GM11168 (cell line): ENCODE measurements at regions not wholly inside any gene's neighbourhood (a gene's known extent, or its start where the extent isn't known, plus 50 kb on each side); places are given as distances from the start of the nearest gene placed in this dataset.
"Not testable (repeated sequence)": the region's sequence is repeated elsewhere in the genome, so short reads cannot be mapped to it uniquely, and the experiment has no call there.

ENCODE experiments used
- in situ Hi-C: fragments of 300-500 bp; cut with MboI; formaldehyde crosslinking; loops from one replicate; pipeline ENCODE4 v1.12.0; 2022; ENCODE audit warnings: low sequenced_read_pairs; ENCODE audit not compliant: unreplicated experiment

DNA sequence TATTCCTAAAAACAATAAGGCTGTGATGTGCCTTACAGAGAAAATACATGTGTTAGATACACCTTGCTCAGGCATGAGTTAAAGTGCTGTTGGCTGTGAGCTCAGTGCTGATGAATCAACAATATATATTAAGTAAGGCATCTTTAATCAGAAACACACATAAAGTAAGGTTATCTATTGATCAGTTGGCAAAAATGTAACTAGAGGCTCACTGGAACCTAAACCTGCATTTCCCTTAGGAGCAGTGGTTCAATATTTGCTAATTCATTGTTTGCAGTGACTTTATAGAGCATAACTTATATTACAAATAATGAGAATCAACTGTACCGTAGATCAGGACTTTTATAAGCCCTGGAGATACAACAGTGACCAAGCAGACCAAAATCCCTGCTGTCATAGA, 77.0 kb upstream of the CYP1B1 start:
- in situ Hi-C loops: no loop called here

DNA sequence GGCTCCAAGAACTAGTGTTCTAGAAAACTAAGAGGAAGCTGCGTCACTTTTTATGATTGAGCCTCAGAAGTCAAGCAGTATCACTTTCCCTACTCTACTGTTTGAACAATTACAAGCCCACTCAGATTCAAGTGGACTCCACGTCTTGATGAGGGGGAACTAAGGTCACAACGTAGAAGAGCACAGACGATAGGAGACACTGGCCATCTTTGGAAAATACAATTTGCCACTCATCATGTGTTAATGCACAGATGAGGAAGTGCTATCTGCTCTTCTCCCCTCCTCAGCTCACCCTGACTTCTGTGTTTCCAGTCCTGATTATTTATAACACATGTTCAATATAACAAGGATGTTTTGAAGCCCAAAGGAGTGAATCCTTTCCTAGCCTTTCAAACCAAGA, 76.1 kb upstream of the CYP1B1 start:
- in situ Hi-C loops: no loop called here

DNA sequence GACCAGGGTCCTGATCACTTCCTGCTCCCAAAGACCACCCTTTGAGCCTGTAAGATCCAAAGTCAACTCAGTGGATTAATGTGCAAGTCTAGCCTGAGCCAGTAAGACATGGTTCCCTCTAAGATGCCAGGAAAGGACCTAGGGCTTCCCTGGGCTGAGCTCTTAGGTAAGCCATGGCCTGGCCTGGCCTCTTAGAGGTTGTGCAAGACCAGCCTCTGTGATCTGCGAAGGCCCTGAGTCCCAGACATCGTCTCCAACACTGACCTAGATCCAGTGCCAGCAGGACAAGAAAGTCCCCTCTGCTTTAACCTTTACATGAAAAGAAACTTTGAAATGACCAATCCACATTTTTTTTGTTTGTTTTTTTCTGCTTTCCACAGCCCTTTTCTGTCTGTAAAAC, 73.6 kb upstream of the CYP1B1 start:
- in situ Hi-C loops: no loop called here

DNA sequence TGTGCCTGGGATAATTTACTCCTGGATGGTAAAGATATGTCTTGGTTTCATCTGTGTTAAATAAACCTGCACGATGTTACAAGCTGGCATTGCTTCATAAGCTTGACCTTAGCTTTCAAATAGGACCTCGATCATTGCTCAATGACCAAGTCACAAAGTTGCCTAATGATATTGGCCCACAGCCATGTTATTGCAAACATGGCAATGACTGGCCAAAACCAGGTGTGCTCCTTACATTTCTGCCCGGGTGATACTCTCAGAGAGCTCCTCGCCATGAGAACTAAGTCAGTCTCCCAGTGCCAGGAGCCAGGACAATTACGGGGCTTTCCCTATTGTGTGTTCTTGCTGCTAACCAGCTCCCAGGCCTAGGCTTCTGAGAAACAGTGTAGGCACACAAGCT, 72.5 kb upstream of the CYP1B1 start:
- in situ Hi-C loops: no loop called here

DNA sequence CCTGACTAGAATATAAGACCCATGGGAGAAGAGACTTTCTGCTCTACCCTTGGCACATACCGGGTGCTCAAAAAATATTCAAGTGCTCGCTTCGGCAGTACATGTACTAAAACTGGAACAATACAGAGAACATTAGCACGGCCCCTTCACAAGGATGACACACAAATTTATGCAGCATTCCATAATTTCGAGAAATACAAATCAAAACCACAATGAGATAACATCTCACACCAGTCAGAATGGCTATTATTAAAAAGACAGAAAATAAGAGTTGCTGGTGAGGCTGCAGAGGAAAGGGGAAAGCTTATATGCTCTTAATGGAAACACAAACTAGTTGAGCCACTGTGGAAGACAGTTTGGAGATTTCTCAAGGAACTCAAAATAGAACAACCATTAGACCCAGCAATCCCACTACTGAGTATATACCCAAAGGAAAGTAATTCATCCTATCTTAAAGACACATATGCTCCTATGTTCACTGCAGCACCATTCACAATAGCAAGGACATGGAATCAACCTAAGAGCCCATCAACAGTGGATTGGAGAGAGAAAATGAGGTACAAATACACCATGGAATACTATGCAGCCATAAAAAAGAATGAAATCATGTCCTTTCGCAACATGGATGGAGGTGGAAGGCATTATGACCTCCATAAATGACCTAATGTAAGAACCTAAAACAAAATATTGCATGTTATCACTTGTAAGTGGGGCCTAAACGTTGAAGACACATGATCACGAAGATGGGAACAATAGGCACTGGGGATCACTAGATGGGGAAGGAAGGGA, 71.6 kb upstream of the CYP1B1 start:
- in situ Hi-C loops: no loop called here

DNA sequence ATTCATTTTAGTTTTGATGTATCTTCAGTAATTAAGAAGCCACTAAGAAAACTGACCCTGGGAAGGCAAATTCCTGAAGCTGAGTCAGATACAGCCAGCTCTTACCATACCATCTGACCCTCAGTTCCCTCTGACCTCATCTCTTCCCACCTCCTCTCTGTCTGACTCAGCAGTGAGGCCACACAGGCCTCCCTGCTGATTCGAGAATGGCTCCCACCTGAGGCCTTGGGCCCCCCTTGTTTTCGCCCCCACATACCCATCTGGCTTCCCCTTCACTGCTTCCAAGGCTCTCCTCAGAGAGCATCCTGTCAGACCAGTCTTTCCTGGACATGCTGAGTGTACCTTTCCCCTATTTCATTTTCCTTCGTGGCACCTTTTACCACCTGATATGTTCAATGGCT, 71.0 kb upstream of the CYP1B1 start:
- in situ Hi-C loops: no loop called here

DNA sequence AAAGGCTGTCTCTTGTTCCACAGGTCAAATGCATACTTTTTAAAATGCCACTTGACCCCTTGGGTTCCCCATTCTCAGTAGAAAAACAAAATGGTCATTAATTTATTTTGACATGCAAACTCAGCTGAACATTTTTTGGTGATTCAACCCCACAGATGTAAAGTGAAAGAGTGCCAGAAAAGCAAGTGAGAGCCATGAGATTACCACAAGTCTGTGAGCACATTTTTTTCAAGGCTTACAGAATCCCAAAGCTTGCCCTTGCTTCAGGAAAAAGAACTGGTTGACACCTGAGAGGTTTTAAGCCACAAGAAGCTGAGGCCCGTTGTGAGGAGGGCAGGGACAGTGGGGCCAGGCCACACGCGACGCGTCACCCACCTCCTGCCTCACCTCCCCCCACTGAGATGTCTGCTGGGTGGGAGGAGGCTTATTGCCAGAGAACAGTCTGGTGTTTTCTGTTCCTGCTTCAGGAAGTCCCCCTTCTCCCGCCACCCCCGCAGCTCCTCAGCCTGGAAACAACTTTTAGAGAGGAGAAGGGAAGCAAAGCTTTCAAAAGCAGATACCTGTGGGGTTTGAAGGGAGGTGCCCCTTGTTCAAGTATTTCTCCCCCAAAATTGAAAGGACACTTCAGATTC, 70.4 kb upstream of the CYP1B1 start:
- in situ Hi-C loops: no loop called here

DNA sequence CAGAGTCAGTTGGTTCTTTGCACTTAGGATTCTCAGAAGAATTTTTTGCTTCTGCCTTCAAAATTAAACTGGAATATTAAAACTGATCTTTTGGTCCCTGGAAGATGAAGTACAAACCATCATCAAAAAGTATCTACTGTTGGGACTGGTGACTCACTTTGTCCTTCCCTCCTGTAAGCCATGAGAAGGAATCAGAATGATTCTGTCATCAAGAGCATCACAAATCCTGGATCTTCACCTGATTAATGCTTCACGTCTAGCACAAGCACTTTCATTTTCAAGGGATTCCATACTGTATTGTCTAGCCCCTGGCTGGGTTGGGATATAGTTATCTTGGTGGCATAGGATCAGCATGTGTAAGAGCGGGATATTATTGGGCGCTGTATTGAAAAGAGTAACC, 69.3 kb upstream of the CYP1B1 start:
- in situ Hi-C loops: no loop called here

DNA sequence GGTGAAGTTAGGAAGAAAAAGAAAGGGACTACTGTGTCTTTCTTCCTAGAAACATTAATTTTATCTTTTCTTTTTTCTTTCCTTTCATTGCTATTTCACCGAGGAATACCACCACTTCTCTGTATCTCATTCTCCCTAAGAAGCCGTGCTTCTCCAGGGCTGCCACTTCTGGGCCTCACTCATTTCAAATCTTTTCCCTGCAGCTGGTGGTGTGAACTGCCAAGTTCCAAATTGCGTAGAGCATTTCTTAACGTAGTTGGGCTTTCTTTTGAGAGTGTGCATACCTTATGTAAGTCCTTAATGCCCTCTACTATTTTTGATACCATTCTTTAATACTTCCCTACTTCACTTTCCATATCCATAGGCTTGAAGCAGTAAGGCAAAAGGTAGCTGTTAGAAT, 66.7 kb upstream of the CYP1B1 start:
- in situ Hi-C loops: no loop called here

DNA sequence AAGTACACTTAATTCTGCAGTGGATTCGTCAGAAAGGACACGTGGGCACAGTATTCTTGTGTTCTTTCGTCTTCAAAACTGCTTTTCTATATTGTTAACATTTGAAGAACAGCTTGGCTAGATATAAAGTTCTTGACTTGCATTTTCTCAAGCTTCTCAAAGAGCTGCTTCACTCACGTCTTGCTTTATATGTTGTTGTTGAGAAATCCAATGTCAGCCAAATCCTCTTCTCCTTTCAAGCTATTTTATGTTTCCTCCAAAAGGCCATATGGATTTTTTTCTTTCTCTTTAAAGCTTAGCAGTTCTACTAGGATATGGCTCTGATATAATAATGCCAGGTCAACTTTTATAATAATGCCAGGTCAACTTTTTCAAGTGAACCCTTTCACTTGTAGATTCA, 65.5 kb upstream of the CYP1B1 start:
- in situ Hi-C loops: no loop called here

DNA sequence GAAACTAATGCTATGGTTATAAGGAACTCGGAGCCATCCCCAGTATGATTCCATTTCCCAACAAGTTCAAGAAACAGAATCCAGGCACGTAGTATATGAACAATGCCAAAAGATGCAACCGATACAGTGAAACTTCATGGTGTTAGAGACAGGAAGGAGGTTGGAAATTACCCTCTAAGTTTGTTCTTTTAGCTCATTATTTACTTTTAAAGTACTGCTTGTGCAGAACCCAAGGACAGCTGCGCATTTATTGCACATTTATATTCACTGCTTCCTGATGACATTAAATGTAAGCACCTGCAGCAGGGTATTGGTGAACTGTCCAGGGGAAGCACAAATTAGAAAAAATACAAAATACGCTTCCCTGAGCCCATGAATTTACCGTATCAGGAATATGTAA, 63.0 kb upstream of the CYP1B1 start:
- in situ Hi-C loops: no loop called here

DNA sequence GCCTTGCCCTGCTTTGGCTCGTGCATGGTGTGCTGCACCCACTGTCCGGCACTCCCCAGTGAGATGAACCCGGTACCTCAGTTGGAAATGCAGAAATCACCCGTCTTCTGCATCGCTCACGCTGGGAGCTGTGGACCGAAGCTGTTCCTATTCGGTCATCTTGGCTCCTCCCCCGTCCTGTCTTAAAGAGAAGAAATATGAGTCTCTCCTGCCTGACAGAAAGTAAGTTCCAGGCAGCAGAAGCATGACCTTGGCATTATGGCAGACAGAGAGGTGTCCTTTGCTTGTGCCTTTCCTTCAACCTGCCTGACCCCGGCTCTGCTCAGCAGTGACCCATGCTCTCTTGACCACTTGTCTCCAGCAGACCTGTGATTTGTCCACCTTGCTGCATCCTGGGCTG, 62.5 kb upstream of the CYP1B1 start:
- in situ Hi-C loops: no loop called here

DNA sequence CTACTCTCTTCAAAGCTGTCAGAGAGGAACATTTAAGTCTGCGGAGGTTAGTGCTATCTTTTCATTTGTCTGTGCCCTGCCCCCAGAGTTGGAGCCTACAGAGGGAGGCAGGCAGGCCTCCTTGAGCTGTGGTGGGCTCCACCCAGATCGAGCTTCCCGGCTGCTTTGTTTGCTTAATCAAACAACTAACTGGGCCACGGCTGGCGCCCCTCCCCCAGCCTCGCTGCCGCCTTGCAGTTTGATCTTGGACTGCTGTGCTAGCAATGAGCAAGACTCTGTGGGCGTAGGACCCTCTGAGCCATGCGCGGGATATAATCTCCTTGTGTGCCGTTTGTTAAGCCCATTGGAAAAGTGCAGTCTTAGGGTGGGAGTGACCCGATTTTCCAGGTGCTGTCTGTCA, 62.0 kb upstream of the CYP1B1 start:
- in situ Hi-C loops: not testable (repeated sequence)

DNA sequence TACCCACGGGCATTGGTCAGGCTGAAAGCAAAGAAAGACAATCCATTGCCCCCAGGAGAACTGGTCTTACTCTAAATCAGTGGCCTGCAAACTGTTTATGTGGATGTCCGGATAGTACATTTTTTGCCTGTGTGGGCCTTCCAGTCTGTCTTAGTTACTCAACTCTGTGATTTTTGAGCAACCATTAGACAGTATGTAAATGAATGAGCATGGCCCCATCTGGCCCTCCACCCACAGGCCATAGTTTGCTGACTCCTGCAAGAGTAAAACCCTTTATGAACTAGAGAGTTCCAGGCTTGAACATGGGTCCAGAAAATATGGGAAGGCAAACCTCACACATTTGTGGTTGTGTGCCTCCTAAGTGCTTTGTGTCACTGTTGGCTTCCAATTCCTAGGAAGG, 55.7 kb upstream of the CYP1B1 start:
- in situ Hi-C loops: no loop called here

DNA sequence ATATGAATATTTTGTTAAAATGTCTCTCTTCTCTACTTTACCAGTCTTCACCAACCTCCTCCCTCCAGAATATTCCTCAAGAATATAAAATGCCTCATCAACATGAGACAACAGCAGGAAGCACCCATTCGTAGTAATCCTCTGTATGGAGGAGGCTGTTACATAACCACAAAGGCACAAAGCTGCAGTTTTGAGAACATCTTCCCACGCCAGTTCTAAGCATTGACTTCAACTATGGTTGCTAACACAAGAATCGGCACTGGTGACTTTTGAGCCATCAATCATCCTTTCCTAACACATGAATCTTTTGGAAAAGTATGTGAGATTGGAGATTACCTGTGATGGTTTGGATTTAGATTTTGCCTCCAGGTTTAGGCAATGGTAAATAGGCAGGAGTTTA, 54.9 kb upstream of the CYP1B1 start:
- in situ Hi-C loops: no loop called here

DNA sequence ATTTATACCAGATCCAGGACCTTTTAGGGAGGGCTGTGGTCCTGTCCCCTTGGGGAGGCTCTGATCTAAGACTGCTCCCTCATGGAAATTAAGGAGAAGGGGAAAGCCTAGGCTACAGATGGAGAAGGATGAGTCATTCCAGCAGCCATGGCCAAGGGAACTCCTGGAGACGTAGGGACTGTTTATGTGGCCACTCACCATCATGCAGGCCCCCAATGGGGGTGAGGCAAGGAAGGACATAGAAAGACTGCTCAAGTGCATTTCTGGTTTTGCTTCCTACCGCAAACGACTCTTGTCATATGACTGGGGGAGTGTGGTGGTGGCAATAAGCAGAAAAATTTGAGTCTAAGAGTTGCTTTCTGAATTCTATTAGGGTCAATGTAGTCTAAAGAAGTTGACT, 54.0 kb upstream of the CYP1B1 start:
- in situ Hi-C loops: loop anchor here (10.0 kb wide), 1 partner anchor 235 kb away; no protein-coding TSS in a partner anchor

DNA sequence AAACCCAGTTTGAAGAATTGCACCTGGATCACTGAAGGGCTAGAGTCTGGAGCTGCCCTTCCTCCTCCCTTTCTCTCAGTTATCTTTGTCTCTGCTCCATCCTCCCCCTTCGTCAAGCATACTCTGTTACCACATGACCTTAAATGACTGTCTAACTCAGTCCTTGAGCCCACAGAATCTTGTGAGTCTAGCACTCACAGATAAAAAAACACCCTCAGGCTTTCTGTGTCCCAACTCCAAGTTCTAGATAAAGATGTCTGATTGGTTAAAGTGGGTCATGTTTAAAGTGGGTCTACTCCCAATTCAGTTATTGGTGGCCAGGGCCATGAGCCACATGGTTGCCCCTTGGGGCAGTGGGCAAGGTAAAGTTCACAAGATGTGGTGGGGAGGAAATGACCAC, 53.5 kb upstream of the CYP1B1 start:
- in situ Hi-C loops: loop anchor here (10.0 kb wide), 1 partner anchor 235 kb away; no protein-coding TSS in a partner anchor

DNA sequence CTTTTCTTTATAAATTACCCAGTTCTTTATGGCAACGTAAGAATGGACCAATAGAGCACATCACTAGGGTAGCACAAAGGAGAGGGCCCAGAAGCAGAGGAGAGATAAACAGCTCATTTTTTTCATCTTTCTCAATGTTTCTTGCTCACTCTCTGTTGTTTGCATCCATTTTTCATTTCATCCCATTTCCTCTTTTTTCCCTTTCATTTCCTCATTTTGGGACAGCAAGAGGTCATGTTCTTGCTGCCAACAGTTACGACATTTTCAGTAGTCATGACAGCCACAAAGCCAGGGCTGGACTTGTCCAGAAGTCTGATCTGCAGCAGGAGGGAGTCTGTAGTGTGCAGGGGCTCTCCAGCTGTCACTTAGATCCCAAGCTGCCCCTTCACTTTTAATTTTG, 52.7 kb upstream of the CYP1B1 start:
- in situ Hi-C loops: loop anchor here (10.0 kb wide), 1 partner anchor 234 kb away; no protein-coding TSS in a partner anchor

DNA sequence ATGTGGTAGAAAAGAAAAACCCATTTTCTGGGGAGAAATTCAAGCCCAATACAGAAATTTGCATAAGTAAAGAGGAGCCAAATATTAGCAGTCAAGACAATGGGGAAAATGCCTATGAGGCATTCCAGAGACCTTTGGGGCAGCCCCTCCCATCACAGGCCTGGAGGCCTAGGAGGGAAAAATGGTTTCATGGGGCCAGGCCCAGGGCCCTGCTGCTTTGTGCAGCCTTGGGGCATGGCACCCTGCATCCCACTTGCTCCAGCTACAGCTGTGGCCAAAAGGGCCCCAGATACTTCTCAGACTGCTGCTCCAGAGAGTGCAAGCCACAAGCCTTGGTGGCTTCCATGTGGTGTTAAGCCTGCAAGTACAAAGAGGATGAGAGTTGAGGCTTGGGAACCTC, 51.3 kb upstream of the CYP1B1 start:
- in situ Hi-C loops: loop anchor here (10.0 kb wide), 1 partner anchor 232 kb away; no protein-coding TSS in a partner anchor

DNA sequence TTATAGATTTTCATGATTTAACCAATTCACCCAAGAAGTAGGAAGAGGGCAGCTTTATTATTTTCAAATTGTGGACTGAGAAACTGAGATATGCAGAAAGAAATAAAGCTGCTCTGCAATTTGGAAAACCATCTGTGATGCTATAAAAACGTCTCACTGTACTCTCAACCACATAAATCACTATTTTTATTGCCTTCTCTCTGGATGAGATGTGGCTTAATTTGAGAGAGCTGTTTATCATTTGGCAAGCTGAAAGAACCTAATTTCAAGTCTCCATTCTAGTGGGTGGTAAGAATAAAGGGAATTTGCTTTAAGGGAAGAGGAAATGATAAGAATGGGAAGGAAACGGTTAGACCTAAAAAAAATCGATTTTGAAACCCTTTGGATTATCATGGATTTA, 49.9 kb upstream of the CYP1B1 start:
- in situ Hi-C loops: loop anchor here (10.0 kb wide), 1 partner anchor 231 kb away; no protein-coding TSS in a partner anchor
